ENCODE measurements at regions not wholly inside any gene's neighbourhood (a gene's known extent, or its start where the extent isn't known, plus 50 kb on each side); places are given as distances from the start of the nearest gene placed in this dataset.
A peak's percentile ranks its signal among the peaks of the same experiment; 100 is the strongest.

DNA sequence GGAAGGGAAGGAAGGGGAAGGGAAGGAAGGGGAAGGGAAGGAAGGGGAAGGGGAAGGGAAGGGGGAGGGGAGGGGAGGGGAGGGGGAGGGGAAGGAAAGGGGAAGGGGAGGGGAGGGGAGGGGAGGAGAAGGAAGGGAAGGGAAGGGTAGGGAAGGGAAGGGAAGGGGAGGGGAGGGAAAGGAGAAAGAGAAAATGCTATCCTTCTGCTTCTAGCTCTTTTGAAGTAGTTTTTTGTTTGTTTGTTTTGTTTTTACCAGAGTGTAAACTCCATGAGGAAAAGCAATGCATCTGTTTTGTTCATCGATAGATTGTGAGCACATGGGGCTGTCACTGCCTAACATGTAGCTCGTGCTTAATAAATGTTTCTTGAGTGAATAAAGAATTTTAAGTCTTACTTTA is 1592.7 kb upstream of the ACVR2A start:
- Histone ChIP-seq H3K36me3 (replicated peaks) (no peaks in the 10 kb centered on the region), H3K27me3 (replicated peaks) (no peaks in the 10 kb centered on the region), H3K27ac (no peak overlapping the region), H3K4me3 (ENCODE audit: low read depth, low read length) (no peak overlapping the region)
- no peak for DNase-seq
- in situ Hi-C loops (cut with HindIII; ENCODE audit: low pct_ligation_motif_present, low sequenced_read_pairs) = no loop called here
- TF ChIP-seq, protein P1, sequence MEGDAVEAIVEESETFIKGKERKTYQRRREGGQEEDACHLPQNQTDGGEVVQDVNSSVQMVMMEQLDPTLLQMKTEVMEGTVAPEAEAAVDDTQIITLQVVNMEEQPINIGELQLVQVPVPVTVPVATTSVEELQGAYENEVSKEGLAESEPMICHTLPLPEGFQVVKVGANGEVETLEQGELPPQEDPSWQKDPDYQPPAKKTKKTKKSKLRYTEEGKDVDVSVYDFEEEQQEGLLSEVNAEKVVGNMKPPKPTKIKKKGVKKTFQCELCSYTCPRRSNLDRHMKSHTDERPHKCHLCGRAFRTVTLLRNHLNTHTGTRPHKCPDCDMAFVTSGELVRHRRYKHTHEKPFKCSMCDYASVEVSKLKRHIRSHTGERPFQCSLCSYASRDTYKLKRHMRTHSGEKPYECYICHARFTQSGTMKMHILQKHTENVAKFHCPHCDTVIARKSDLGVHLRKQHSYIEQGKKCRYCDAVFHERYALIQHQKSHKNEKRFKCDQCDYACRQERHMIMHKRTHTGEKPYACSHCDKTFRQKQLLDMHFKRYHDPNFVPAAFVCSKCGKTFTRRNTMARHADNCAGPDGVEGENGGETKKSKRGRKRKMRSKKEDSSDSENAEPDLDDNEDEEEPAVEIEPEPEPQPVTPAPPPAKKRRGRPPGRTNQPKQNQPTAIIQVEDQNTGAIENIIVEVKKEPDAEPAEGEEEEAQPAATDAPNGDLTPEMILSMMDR (IDR thresholded peaks at IDR 0.05; ENCODE audit: low read depth, low read length, missing control alignments) = no peak

DNA sequence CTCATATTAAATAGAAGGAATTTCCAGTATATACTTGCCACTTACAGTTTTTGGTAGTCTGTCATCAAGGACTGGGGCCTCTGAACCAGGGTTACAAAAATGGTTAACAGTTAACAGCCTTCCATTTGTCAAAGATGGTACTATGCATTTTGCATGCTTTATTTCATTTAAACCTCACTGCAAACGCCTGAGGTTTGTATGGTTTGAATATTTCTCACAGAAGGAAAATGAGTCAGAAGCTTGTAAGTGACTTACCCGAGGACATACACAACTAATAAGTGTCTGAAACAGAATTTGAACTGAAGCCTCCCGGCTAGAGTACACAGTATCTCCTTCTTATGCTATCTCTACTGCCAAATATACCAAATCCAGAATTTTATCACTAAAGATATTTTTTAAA is 1593.5 kb upstream of the ACVR2A start:
- DNase-seq = no peak
- Histone ChIP-seq H3K36me3 (replicated peaks) (no peaks in the 10 kb centered on the region), H3K27me3 (replicated peaks) (no peaks in the 10 kb centered on the region), H3K4me3 (ENCODE audit: low read depth, low read length) (no peak overlapping the region), H3K27ac (no peak overlapping the region)
- TF ChIP-seq, protein P1 (IDR thresholded peaks at IDR 0.05; ENCODE audit: low read depth, low read length, missing control alignments) = no peak
- in situ Hi-C loops (cut with HindIII; ENCODE audit: low pct_ligation_motif_present, low sequenced_read_pairs) = no loop called here

DNA sequence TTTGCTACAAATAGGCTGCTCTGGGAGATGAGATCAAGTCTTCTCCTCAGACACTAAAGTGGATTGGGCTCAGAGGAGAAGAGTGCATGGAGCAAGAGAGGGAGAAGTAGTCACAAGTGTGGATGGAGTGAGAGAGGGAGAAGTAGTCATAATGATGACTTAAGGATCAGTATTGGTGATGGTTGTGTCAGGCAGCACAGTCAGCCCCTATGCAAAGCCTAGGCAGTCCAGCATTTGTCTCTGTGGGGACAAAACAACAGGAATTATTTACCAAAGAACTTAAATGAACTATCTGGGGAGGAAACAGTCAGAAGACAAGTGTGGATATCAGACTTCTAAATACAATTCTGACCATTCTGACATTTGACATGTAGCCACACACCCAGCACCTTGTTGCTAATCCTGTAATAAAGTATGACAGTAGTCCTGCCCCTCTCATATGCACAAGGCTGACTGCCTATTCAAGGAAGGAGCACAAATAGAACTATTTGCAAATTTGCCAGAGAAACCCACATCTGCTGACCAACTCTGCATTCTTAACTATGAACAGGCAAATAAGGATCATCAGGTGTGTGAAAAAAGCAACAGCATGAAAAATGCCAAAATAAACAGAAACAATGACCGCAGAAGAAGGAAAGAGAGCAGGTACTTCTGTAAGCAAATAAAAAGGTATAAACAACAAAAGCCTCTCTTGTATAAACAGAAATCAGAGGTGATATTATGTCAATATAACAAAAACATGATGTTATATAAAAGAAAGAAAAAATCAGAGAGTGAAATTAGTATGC is 1597.9 kb upstream of the ACVR2A start:
- Histone ChIP-seq H3K36me3 (replicated peaks) (no peaks in the 10 kb centered on the region), H3K4me3 (ENCODE audit: low read depth, low read length) (no peak overlapping the region), H3K27me3 (replicated peaks) (no peaks in the 10 kb centered on the region), H3K27ac (no peak overlapping the region)
- TF ChIP-seq, protein P1 (IDR thresholded peaks at IDR 0.05; ENCODE audit: low read depth, low read length, missing control alignments) = no peak
- in situ Hi-C loops (cut with HindIII; ENCODE audit: low pct_ligation_motif_present, low sequenced_read_pairs) = no loop called here
- DNase-seq = no peak

DNA sequence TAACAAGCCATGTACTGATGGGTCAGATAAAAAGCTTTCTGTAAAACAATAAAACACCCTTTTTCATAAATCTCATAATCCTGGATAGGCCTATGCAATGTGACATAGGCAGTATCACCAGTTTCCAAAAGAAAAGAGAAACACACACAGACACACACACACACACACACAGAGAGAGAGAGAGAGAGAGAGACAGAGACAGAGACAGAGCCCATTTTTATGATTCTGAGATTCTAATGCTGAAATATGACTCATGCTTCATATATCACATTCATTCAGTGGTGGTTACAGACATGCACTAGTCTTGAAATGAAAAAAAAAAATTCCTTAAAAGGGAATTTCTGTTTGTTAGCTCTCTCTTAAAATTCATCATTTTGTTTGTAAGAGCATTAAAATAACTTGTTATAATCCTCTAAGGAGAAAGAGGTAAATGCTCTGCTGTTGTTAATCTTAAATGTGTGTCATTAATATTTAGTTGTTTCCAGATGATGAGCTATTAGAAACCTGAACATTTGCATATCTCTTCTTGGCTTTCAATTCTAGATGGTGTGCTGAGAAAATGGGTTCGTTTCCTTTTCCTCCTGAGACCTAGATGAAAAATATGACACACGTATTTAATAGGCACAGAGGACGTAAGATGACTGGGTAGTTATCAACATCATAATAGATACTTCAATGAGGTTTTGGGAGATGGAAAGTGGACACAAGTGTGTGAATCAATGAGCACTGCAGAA is 1598.7 kb upstream of the ACVR2A start:
- DNase-seq = peak; percentile 67
- peak overlapping the region; percentile 10 for H3K27ac ChIP-seq
- in situ Hi-C loops (cut with HindIII; ENCODE audit: low pct_ligation_motif_present, low sequenced_read_pairs) = no loop called here

DNA sequence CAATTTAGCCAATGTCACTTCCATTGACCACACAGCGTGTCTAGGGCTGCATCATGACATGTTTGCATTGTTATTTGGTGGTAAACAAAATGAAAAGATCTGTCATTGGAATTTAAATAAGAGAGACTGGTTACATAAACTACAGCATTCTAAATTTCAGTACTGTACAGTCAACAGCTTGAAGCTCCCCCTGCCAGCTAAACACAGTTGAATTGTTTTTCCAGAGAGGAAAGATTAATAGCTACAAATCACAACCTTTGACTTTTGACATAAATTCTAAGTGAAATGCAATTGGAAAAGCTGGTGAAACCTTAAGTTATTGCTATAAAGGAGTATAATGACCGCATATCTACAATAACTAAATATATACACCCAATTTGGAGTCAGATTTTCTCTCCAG is 1600.0 kb upstream of the ACVR2A start:
- TF ChIP-seq, protein P1 (IDR thresholded peaks at IDR 0.05; ENCODE audit: low read depth, low read length, missing control alignments) = no peak
- no peak overlapping the region for H3K27ac ChIP-seq
- no peak overlapping the region for H3K4me3 ChIP-seq (ENCODE audit: low read depth, low read length)
- no peak for DNase-seq
- in situ Hi-C loops (cut with HindIII; ENCODE audit: low pct_ligation_motif_present, low sequenced_read_pairs) = no loop called here
- H3K36me3 ChIP-seq (replicated peaks) = no peaks in the 10 kb centered on the region
- no peaks in the 10 kb centered on the region for H3K27me3 ChIP-seq (replicated peaks)

More for the DNA sequence above, 1598.7 kb upstream of the ACVR2A start:
- TF ChIP-seq, protein P1 (IDR thresholded peaks at IDR 0.05; ENCODE audit: low read depth, low read length, missing control alignments) = no peak
- Histone ChIP-seq H3K36me3 (replicated peaks) (no peaks in the 10 kb centered on the region), H3K27me3 (replicated peaks) (no peaks in the 10 kb centered on the region), H3K4me3 (ENCODE audit: low read depth, low read length) (no peak overlapping the region)
